LNCaP clone FGC (cell line): ENCODE measurements at regions not wholly inside any gene's neighbourhood (a gene's known extent, or its start where the extent isn't known, plus 50 kb on each side); places are given as distances from the start of the nearest gene placed in this dataset.

Experiments
- DNase-seq: peaks from one replicate; pipeline ENCODE4 v3.0.0-alpha.2; 2011; ENCODE audit warnings: low read depth
- H3K4me3 ChIP-seq: 2 replicates; pipeline ENCODE4 v1.5.1; 2011; ENCODE audit warnings: mild to moderate bottlenecking, low read depth, low read length, control low read depth
- TF ChIP-seq, protein P1 (sequence below): IDR thresholded peaks from 2 replicates; pipeline ENCODE4 v1.5.1; 2012; ENCODE audit warnings: mild to moderate bottlenecking; ENCODE audit not compliant: control insufficient read depth, insufficient read depth; ENCODE audit errors: extremely low read depth

DNA sequence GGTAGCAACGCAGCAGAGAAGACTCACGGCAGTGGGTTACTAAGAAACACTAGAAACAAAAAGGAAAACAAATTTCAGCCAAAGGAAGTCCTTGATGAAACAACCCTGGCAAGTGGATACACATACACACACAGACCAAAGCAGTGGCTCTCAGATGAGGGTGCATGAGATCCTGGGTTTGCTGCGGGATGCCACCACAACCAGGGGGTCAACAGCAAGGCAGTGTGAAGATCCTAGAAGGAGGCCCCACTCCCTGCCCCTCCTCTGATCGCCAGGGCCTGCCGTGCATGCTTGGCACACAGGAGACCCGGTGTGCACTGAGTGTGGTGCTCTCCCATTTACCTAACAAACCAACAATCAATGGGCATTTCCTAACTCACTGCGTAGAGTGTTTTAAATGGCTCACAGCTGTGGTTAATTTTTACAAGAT, 252.3 kb upstream of the KLF14 start:
- TF ChIP-seq, protein P1, sequence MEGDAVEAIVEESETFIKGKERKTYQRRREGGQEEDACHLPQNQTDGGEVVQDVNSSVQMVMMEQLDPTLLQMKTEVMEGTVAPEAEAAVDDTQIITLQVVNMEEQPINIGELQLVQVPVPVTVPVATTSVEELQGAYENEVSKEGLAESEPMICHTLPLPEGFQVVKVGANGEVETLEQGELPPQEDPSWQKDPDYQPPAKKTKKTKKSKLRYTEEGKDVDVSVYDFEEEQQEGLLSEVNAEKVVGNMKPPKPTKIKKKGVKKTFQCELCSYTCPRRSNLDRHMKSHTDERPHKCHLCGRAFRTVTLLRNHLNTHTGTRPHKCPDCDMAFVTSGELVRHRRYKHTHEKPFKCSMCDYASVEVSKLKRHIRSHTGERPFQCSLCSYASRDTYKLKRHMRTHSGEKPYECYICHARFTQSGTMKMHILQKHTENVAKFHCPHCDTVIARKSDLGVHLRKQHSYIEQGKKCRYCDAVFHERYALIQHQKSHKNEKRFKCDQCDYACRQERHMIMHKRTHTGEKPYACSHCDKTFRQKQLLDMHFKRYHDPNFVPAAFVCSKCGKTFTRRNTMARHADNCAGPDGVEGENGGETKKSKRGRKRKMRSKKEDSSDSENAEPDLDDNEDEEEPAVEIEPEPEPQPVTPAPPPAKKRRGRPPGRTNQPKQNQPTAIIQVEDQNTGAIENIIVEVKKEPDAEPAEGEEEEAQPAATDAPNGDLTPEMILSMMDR: no peak
- DNase-seq: no peak
- H3K4me3 ChIP-seq: no peak overlapping the region

DNA sequence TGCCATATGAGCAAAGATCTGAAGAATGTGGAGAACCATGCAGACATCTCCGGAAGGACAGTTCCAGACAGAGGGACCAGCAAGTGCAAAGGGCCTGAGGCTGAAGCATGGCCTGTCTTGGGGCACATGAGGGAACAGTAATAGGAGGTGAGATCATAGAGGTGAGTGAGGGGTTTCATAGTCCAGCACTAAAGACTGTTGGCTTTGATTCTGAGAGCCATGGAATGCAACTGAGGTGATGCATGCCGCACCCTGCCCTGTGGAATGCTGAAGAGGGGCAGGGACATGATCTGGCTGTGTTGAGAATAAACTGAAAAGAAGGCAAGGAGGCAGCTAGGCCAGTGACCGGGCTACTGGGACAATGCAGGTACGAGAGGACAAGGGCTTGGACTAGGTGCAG, 253.1 kb upstream of the KLF14 start:
- DNase-seq: no peak
- TF ChIP-seq, protein P1: no peak

DNA sequence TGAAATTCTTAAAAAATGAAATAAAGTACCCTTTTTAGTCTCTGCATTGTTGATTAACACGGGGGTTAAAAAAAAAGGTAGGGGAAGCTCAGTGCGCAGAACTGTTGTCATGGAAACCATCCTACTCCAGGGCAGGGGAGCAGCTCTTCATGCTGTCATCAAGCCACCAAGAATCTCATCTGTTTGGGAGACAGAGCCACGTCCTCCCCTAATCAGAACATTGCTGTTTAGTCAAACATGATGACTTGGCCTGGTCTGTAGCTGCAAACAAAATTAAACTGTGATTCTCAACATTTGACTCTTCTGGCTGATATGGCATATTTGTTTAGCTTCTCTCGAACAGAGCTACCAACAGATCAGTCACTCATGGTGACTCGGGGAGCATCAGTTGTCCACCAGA, 254.4 kb upstream of the KLF14 start:
- TF ChIP-seq, protein P1: no peak
- no peak overlapping the region for H3K4me3 ChIP-seq
- no peak for DNase-seq

More for the DNA sequence above, 253.1 kb upstream of the KLF14 start:
- no peak overlapping the region for H3K4me3 ChIP-seq

DNA sequence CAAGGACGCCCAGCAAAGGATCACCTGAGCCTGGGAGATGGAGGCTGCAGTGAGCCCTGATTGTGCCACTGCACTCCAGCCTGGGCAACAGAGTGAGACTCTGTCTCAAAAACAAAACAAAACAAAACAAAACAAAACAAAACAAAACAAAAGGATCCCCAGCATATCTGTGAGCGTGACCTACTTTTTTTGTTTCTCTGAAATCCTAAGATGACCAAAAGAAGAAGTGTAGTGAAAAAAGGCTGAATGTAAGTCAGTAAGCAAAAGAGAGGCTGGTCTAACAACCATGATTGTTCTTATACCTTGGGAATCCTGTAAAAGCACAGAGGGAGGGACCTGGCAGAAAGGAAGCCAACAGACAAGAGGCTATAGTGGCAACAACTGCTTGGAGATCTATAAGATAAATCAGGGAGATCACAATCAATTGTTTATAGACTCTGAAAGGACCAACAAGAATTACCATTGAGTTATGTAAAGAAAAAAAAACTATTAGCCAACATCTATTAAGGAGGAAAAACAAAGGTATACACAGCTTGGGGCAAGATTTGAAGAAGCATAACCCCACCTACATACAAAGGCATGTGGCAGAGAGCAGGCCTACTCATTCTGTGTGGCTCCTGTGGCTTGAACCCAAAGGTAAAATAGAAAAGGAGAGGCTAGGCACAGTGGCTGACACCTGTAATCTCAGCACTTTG, 255.2 kb upstream of the KLF14 start:
- TF ChIP-seq, protein P1: no peak
- peak; percentile 94 for DNase-seq
- H3K4me3 ChIP-seq: no peak overlapping the region

DNA sequence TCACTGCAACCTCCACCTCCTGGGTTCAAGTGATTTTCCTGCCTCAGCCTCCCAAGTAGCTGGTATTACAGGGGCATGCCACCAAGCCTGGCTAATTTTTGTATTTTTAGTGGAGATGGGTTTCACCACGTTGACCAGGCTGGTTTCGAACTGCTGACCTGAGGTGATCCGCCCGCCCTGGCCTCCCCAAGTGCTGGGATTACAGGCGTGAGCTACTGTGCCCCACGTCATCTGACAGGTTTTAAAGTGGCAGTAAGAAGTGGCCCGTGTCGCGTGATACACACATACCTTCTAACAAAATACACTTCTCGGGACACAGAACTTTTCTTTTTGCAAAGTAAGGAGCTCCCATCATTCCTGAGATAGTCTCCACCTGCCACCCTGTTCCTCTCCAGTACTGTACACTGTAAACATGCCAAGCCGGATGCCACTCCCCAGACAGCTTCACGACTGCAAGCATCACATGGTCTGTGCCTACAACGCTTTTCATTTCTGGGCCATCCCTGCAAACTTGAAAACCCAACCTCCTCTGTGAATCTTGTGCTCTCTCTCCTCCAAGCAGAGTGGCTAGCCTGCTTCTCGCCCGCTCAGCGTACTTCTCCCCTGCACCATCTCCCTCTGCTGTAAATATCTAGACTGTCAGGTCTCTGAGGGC, 256.3 kb upstream of the KLF14 start:
- peak; percentile 39 for DNase-seq
- no peak overlapping the region for H3K4me3 ChIP-seq
- TF ChIP-seq, protein P1: no peak

DNA sequence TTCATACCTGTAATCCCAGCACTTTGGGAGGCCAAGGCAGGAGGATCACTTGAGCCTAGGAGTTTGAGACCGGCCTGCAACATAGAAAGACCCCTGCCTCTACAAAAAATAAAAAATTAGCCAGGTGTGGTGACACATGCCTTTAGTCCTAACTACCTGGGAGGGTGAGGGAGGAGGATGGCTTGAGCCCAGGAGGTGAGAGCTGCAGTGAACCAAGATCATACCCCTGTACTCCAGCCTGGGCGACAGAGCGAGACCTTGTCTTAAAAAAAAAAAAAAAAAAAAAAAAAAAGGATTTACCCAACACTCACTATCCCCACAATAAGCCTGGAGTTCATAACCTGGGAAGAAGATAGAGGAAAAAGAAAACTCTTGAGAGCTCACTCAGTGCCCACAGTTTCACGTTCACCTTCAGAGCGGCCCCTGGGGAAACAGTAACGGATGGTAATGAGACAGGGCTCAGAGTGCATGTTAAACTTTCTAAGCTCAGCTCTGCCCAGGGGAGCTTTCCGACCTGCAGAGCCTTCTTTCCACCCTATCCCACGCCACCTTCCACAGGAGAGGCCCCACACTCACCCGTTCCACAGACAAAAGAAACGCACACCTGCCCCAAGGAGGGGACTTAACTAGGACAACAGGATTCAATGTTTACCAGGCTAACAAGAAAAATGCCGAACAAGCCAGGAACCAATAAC, 259.8 kb upstream of the KLF14 start:
- H3K4me3 ChIP-seq: no peak overlapping the region
- TF ChIP-seq, protein P1: no peak
- no peak for DNase-seq
